Thyroid gland (tissue), 4 donors: ENCODE measurements at regions not wholly inside any gene's neighbourhood (a gene's known extent, or its start where the extent isn't known, plus 50 kb on each side); places are given as distances from the start of the nearest gene placed in this dataset.

Experiments
- DNase-seq, 2 donors: peaks; one replicate each; pipeline ENCODE4 v3.0.0-alpha.2; 2019
- H3K27ac ChIP-seq, 3 donors: fragments of 200-600 bp; sonication (generic); 1 replicate in 2 of 3; 2 replicates in 1 of 3; pipeline ENCODE4 v1.5.1; 2016 to 2019; ENCODE audit warnings: mild to moderate bottlenecking in 1 of 3, moderate library complexity in 1 of 3
- H3K27me3 ChIP-seq: fragments of 200-600 bp; sonication (generic); one replicate; pipeline ENCODE4 v1.5.1; 2019
- H3K36me3 ChIP-seq, 2 donors: fragments of 200-600 bp; sonication (generic); one replicate each; pipeline ENCODE4 v1.5.1; 2016 to 2019
- H3K4me1 ChIP-seq, 2 donors: fragments of 200-600 bp; sonication (generic); one replicate each; pipeline ENCODE4 v1.5.1; 2017 to 2019
- H3K4me3 ChIP-seq, 3 donors: fragments of 200-600 bp; sonication (generic); replicated peaks in 1 of 3; 1 replicate in 2 of 3; 2 replicates in 1 of 3; pipeline ENCODE4 v1.5.1; 2016; ENCODE audit warnings: mild to moderate bottlenecking in 1 of 3
- H3K9me3 ChIP-seq: fragments of 200-600 bp; sonication (generic); one replicate; pipeline ENCODE4 v1.5.1; 2017
- POLR2A ChIP-seq, 2 donors: fragments of 450-650 bp; IDR thresholded peaks; one replicate each; pipeline ENCODE4 v1.6.1; 2017; ENCODE audit warnings: antibody characterized with exemption in 2 of 2, mild to moderate bottlenecking in 2 of 2, moderate library complexity in 1 of 2
- WGBS, 2 donors: methylation state at CpG; one replicate each; pipeline ENCODE4 v1.1.5; 2017; 5-methylcytosine and 5-hydroxymethylcytosine counted together
- intact Hi-C: fragments of 100-400 bp; cut with DNase I; formaldehyde crosslinking; loops from one replicate; pipeline ENCODE4 v1.15.1; 2023
- TF ChIP-seq, protein P1 (sequence below), 6 experiments: fragments of 200-600 bp in 3 of 6; fragments of 450-650 bp in 3 of 6; sonication (generic) in 3 of 6; IDR thresholded peaks; one replicate each; pipeline ENCODE4 v1.5.1; 2016 to 2019; ENCODE audit warnings: antibody characterized with exemption in 6 of 6, mild to moderate bottlenecking in 2 of 6, inconsistent platforms in 1 of 6, moderate library complexity in 1 of 6

DNA sequence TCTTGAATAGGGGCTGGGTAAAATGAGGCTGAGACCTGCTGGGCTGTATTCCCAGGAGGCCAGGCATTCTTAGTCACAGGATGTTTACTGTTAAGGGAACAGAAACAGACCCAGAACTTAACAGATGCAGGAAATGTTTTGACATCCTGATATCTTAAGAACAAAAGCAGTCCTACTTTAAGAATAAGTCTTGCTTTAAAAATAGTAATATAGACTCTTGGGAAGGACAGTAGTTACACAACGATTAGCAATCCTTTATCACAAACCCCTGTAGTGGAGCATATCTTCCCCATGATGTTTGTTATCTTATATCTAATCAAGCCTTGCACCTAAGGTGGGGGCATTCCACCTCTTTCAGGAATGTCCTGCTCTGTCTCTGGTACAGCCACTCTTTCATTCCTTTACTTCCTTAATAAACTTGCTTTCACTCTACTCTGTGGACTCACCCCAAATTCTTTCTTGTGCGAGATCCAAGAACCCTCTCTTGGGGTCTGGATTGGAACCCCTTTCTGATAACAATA is 493.7 kb upstream of the SULF2 start:
- TF ChIP-seq POLR2A (IDR thresholded peaks at IDR 0.05): no peak
- TF ChIP-seq, protein P1, sequence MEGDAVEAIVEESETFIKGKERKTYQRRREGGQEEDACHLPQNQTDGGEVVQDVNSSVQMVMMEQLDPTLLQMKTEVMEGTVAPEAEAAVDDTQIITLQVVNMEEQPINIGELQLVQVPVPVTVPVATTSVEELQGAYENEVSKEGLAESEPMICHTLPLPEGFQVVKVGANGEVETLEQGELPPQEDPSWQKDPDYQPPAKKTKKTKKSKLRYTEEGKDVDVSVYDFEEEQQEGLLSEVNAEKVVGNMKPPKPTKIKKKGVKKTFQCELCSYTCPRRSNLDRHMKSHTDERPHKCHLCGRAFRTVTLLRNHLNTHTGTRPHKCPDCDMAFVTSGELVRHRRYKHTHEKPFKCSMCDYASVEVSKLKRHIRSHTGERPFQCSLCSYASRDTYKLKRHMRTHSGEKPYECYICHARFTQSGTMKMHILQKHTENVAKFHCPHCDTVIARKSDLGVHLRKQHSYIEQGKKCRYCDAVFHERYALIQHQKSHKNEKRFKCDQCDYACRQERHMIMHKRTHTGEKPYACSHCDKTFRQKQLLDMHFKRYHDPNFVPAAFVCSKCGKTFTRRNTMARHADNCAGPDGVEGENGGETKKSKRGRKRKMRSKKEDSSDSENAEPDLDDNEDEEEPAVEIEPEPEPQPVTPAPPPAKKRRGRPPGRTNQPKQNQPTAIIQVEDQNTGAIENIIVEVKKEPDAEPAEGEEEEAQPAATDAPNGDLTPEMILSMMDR (IDR thresholded peaks at IDR 0.05): no peak
- no peaks in the 10 kb centered on the region for H3K4me1 ChIP-seq
- H3K4me3 ChIP-seq: no peak overlapping the region
- intact Hi-C loops: no loop called here
- 48% methylated on average over 2 of the region's 2 CpGs for WGBS, 2 donors
- H3K27ac ChIP-seq: no peak overlapping the region
- H3K27me3 ChIP-seq: no peaks in the 10 kb centered on the region
- no peak for DNase-seq
- H3K36me3 ChIP-seq: no peaks in the 10 kb centered on the region
- no peaks in the 10 kb centered on the region for H3K9me3 ChIP-seq

DNA sequence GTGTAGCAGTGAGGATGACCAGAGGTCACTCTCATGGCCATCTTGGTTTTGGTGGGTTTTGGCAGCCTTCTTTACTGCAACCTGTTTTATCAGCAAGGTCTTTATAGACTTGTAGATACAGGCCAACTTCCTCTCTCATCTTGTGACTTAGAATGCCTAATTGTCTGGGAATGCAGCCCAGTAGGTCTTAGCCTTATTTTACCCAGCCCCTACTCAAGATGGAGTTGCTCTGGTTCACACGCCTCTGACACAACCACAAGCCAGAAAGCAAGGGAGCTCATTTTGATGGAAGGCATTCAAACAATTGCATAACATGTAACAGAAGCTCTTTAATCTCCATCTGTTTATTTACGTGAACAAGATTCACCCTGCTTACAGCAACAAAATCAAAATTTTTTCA is 492.0 kb upstream of the SULF2 start:
- no peak for DNase-seq
- no peak for TF ChIP-seq POLR2A (IDR thresholded peaks at IDR 0.05)
- TF ChIP-seq, protein P1 (IDR thresholded peaks at IDR 0.05): no peak
- Histone ChIP-seq H3K9me3 (no peaks in the 10 kb centered on the region), H3K4me3 (no peak overlapping the region), H3K27me3 (no peaks in the 10 kb centered on the region), H3K27ac (no peak overlapping the region), H3K4me1 (no peaks in the 10 kb centered on the region), H3K36me3 (no peaks in the 10 kb centered on the region)
- intact Hi-C loops: no loop called here
- WGBS, 2 donors: 90 to 94% methylated on average over 2 of the region's 2 CpGs

DNA sequence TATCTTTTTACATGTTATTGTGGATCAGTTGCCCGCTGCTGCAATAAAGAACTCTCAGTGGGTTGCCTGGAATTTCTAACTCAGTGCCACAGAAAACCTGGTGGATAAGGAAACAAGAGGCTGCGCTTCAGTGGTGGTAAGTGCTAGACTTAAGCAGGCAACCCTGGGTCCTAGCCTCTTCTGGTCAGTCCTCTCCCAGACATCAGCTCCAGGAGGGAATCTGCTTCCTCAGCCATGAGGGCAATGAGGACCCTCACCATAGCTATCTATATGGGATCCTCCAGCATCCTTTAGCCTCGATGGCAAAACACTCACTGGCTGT is 490.7 kb upstream of the SULF2 start:
- Histone ChIP-seq H3K9me3 (no peaks in the 10 kb centered on the region), H3K4me3 (no peak overlapping the region), H3K27ac (no peak overlapping the region), H3K4me1 (no peaks in the 10 kb centered on the region), H3K27me3 (no peaks in the 10 kb centered on the region), H3K36me3 (no peaks in the 10 kb centered on the region)
- DNase-seq: no peak
- WGBS, 2 donors: 70 to 87% methylated on average over 3 of the region's 3 CpGs
- TF ChIP-seq, protein P1 (IDR thresholded peaks at IDR 0.05): no peak
- TF ChIP-seq POLR2A (IDR thresholded peaks at IDR 0.05): no peak
- intact Hi-C loops: no loop called here

DNA sequence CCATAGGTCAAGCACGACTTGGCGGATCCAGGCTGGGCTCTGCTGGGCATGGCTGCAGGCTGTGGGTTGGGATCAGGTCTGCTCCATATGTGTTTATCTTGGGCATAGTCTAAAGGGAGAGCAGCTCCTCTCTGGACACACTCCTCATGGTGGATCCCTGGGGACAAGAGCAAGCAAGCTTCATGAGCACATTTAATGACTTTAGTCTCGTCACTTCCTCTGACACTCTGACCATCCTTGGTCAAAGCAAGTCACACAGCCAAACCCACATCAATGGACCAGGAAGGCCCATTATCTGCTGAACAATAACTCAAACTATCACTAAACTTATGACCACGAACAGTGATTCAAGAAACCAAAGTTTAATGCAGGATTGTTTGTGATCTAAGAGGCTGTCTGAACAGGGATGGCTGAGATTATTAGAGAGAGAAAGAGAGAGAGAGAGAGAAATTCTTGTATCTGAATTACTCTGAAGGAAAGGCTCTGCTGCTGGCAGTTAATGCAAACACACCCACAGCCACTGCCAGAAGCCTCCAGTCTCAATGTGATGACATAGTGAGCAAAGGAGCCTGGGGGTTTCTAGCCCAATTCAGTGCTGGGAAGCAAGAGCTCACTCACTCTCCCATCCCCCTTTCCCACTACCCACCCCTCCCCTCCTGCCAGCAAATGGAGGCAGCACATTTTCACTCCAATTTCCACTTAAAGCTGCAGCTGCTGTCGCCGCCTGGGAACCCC is 490.2 kb upstream of the SULF2 start:
- H3K36me3 ChIP-seq: no peaks in the 10 kb centered on the region
- 78 to 82% methylated on average over 6 of the region's 6 CpGs for WGBS, 2 donors
- H3K4me3 ChIP-seq: no peak overlapping the region
- intact Hi-C loops: no loop called here
- H3K27ac ChIP-seq: no peak overlapping the region
- DNase-seq: no peak
- no peaks in the 10 kb centered on the region for H3K4me1 ChIP-seq
- no peaks in the 10 kb centered on the region for H3K27me3 ChIP-seq
- no peaks in the 10 kb centered on the region for H3K9me3 ChIP-seq
- TF ChIP-seq, protein P1 (IDR thresholded peaks at IDR 0.05): no peak
- no peak for TF ChIP-seq POLR2A (IDR thresholded peaks at IDR 0.05)

DNA sequence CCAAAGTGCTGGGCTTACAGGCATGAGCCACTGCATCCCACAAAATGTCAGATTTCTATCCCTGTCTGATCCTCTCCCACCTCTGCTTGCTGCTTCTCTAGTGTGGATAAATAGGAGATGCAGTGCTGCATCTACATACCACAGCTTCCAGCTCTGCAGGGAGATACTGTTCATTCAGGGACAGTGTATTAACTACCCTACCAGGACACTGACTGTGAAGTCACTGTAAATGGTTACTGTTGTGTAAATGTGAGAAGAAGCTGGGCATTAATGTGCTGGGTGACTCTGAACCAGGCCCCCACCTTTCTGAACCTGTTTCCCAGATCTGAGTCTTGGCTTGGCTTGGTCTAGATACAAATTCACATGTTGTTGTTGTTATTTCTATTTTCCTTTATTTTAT is 488.6 kb upstream of the SULF2 start:
- H3K27ac ChIP-seq: no peak overlapping the region
- intact Hi-C loops: no loop called here
- H3K4me1 ChIP-seq: no peaks in the 10 kb centered on the region
- H3K4me3 ChIP-seq: no peak overlapping the region
- TF ChIP-seq, protein P1 (IDR thresholded peaks at IDR 0.05): no peak
- no peak for TF ChIP-seq POLR2A (IDR thresholded peaks at IDR 0.05)
- no peaks in the 10 kb centered on the region for H3K36me3 ChIP-seq
- H3K27me3 ChIP-seq: no peaks in the 10 kb centered on the region
- H3K9me3 ChIP-seq: no peaks in the 10 kb centered on the region
- no peak for DNase-seq
